HEK293 (cell line): ENCODE measurements at regions not wholly inside any gene's neighbourhood (a gene's known extent, or its start where the extent isn't known, plus 50 kb on each side); places are given as distances from the start of the nearest gene placed in this dataset.
A peak's percentile ranks its signal among the peaks of the same experiment; 100 is the strongest.

Source experiments
- CTCF ChIA-PET: fragments of 350-600 bp; formaldehyde crosslinking; extraction: SDS; loops from one replicate; lab custom pipeline; 2021; ENCODE audit warnings: antibody characterized with exemption; lab: Yijun Ruan, JAX
- POLR2A ChIA-PET: fragments of 300-600 bp; formaldehyde crosslinking; extraction: SDS; loops from one replicate; lab custom pipeline; 2020; ENCODE audit warnings: antibody characterized with exemption, inconsistent platforms; lab: Yijun Ruan, JAX
- H3K27ac ChIP-seq: fragments of 200-500 bp; sonication (Bioruptor generic); 2 replicates; pipeline ENCODE4 v1.5.1; 2014; ENCODE audit warnings: low read depth, low read length, control low read depth, inconsistent platforms; ENCODE audit errors: extremely low read depth
- H3K36me3 ChIP-seq, 2 experiments: fragments of 200-500 bp in 1 of 2; sonication (Bioruptor generic) in 1 of 2; 1 replicate in 1 of 2; 2 replicates in 1 of 2; pipeline ENCODE4 v1.5.1; 2014 to 2017; ENCODE audit warnings: inconsistent platforms in 2 of 2, low read length in 2 of 2; ENCODE audit not compliant: control insufficient read depth in 2 of 2, insufficient read depth in 1 of 2
- H3K4me1 ChIP-seq: fragments of 200-500 bp; sonication (Bioruptor generic); 2 replicates; pipeline ENCODE4 v1.5.1; 2014; ENCODE audit warnings: mild to moderate bottlenecking, low read length, inconsistent platforms; ENCODE audit not compliant: control insufficient read depth, insufficient read depth
- H3K4me3 ChIP-seq: 2 replicates; pipeline ENCODE4 v1.5.1; 2011; ENCODE audit warnings: low read depth, mild to moderate bottlenecking, control low read depth, low read length, moderate library complexity
- H3K9me3 ChIP-seq: fragments of 200-500 bp; sonication (Bioruptor generic); 2 replicates; pipeline ENCODE4 v1.5.1; 2014; ENCODE audit warnings: low read depth, low read length, inconsistent platforms; ENCODE audit not compliant: control insufficient read depth, insufficient read depth
- BCL11A ChIP-seq: fragments of 450-650 bp; formaldehyde crosslinking; IDR thresholded peaks from 2 replicates; pipeline ENCODE4 v1.5.1; 2016; ENCODE audit warnings: low read depth, missing biosample characterization, missing genetic modification characterization
- HIC1 ChIP-seq: fragments of 450-650 bp; formaldehyde crosslinking; IDR thresholded peaks from 2 replicates; pipeline ENCODE4 v1.5.1; 2016; ENCODE audit warnings: missing biosample characterization, missing genetic modification characterization
- KLF1 ChIP-seq: fragments of 450-650 bp; formaldehyde crosslinking; IDR thresholded peaks from 2 replicates; pipeline ENCODE4 v1.5.1; 2016; ENCODE audit warnings: missing biosample characterization, missing genetic modification characterization
- PATZ1 ChIP-seq: fragments of 450-650 bp; formaldehyde crosslinking; IDR thresholded peaks from 2 replicates; pipeline ENCODE4 v1.5.1; 2016; ENCODE audit warnings: missing biosample characterization, missing genetic modification characterization
- SP3 ChIP-seq: fragments of 450-650 bp; formaldehyde crosslinking; IDR thresholded peaks from 2 replicates; pipeline ENCODE4 v1.5.1; 2016; ENCODE audit warnings: missing biosample characterization, missing genetic modification characterization
- WT1 ChIP-seq: fragments of 450-650 bp; formaldehyde crosslinking; IDR thresholded peaks from 2 replicates; pipeline ENCODE4 v1.5.1; 2016; ENCODE audit warnings: missing biosample characterization, missing genetic modification characterization
- ZFP41 ChIP-seq: fragments of 450-650 bp; formaldehyde crosslinking; IDR thresholded peaks from 2 replicates; pipeline ENCODE4 v1.5.1; 2016; ENCODE audit warnings: missing biosample characterization, missing genetic modification characterization, borderline replicate concordance
- ZNF121 ChIP-seq: fragments of 450-650 bp; formaldehyde crosslinking; IDR thresholded peaks from 2 replicates; pipeline ENCODE4 v1.5.1; 2016; ENCODE audit warnings: missing biosample characterization, missing genetic modification characterization
- ZNF169 ChIP-seq: fragments of 450-650 bp; formaldehyde crosslinking; IDR thresholded peaks from 2 replicates; pipeline ENCODE4 v1.5.1; 2016; ENCODE audit warnings: missing biosample characterization, missing genetic modification characterization
- ZNF2 ChIP-seq: fragments of 450-650 bp; formaldehyde crosslinking; IDR thresholded peaks from 2 replicates; pipeline ENCODE4 v1.5.1; 2016; ENCODE audit warnings: missing biosample characterization, missing genetic modification characterization
- ZNF488 ChIP-seq: fragments of 450-650 bp; formaldehyde crosslinking; IDR thresholded peaks from 2 replicates; pipeline ENCODE4 v1.5.1; 2016; ENCODE audit warnings: missing biosample characterization, missing genetic modification characterization
- ZNF514 ChIP-seq: fragments of 450-650 bp; formaldehyde crosslinking; IDR thresholded peaks from 2 replicates; pipeline ENCODE4 v1.5.1; 2016; ENCODE audit warnings: missing biosample characterization, missing genetic modification characterization
- ZNF561 ChIP-seq: fragments of 450-650 bp; IDR thresholded peaks from 2 replicates; pipeline ENCODE4 v1.5.1; 2018; ENCODE audit warnings: missing biosample characterization, missing genetic modification characterization, borderline replicate concordance
- ZNF580 ChIP-seq: fragments of 450-650 bp; formaldehyde crosslinking; IDR thresholded peaks from 2 replicates; pipeline ENCODE4 v1.5.1; 2016; ENCODE audit warnings: missing biosample characterization, missing genetic modification characterization
- ZNF596 ChIP-seq: fragments of 450-650 bp; IDR thresholded peaks from 2 replicates; pipeline ENCODE4 v1.5.0; 2018; ENCODE audit warnings: missing biosample characterization, mild to moderate bottlenecking, missing genetic modification characterization, moderate library complexity
- ZNF660 ChIP-seq: fragments of 450-650 bp; IDR thresholded peaks from 2 replicates; pipeline ENCODE4 v1.5.1; 2018; ENCODE audit warnings: missing biosample characterization, mild to moderate bottlenecking, missing genetic modification characterization
- ZNF747 ChIP-seq: fragments of 450-650 bp; formaldehyde crosslinking; IDR thresholded peaks from 2 replicates; pipeline ENCODE4 v1.5.1; 2016; ENCODE audit warnings: missing biosample characterization, missing genetic modification characterization

GRCh38 chr16:85490407-85491057 is 122.6 kb upstream of the GSE1 start:
- CTCF ChIA-PET, result interaction anchor here (0.6 to 2.6 kb wide), 14 partner anchors 9 to 264 kb away, joined by 3 to 12 read pairs (median 3); no protein-coding TSS in a partner anchor
- POLR2A ChIA-PET, result no interaction called here
- no peaks in the 10 kb centered on the region for H3K9me3 ChIP-seq
- H3K36me3 ChIP-seq, result no peaks in the 10 kb centered on the region
- no peaks in the 10 kb centered on the region for H3K4me1 ChIP-seq
- H3K27ac ChIP-seq, result no peak overlapping the region
- H3K4me3 ChIP-seq, result no peak overlapping the region
- TF ChIP-seq ZNF514 (tag by site-specific recombination) (no peak), ZNF561 (tag by site-specific recombination) (no peak), ZNF488 (tag by site-specific recombination) (no peak), HIC1 (tag by site-specific recombination) (no peak), ZNF121 (tag by site-specific recombination) (no peak), SP3 (tag by site-specific recombination) (no peak), ZNF169 (tag by site-specific recombination) (no peak), KLF1 (tag by site-specific recombination) (no peak)

- TF ChIP-seq BCL11A (tag by site-specific recombination) (no peak), ZNF2 (peak; percentile 89), ZNF596 (tag by site-specific recombination) (no peak), ZNF747 (tag by site-specific recombination) (no peak), ZNF580 (tag by site-specific recombination) (0 out of 2 replicates have a peak, but pooled peaks have one; percentile 9), ZNF660 (0 out of 2 replicates have a peak, but pooled peaks have one; percentile 43), ZFP41 (tag by site-specific recombination) (no peak), WT1 (no peak), PATZ1 (tag by site-specific recombination) (0 out of 2 replicates have a peak, but pooled peaks have one; percentile 32)
- TF ChIP-seq, all 188 proteins: peak for 4
- no peak overlapping the region for H3K4me3 ChIP-seq
- H3K27ac ChIP-seq, result no peak overlapping the region
- H3K36me3 ChIP-seq, result no peaks in the 10 kb centered on the region
- H3K9me3 ChIP-seq, result no peaks in the 10 kb centered on the region
- H3K4me1 ChIP-seq, result no peaks in the 10 kb centered on the region
- POLR2A ChIA-PET, result no interaction called here
- CTCF ChIA-PET, result interaction anchor here (0.7 to 2.6 kb wide), 18 partner anchors 10 to 712 kb away, joined by 3 to 12 read pairs (median 3); no protein-coding TSS in a partner anchor
These were observed 121.9 kb upstream of the GSE1 start for GRCh38 chr16:85491058-85491771.
